Parathyroid adenoma (tissue), 2 donors: ENCODE measurements at regions not wholly inside any gene's neighbourhood (a gene's known extent, or its start where the extent isn't known, plus 50 kb on each side); places are given as distances from the start of the nearest gene placed in this dataset.

Experiments used
- H2AFZ ChIP-seq: fragments of 300-600 bp; sonication (generic); one replicate; pipeline ENCODE4 v1.7.0; 2017; ENCODE audit warnings: antibody characterized with exemption, mild to moderate bottlenecking
- H3K27ac ChIP-seq: fragments of 300-600 bp; sonication (generic); one replicate; pipeline ENCODE4 v1.7.0; 2017
- H3K27me3 ChIP-seq: fragments of 300-600 bp; sonication (generic); one replicate; pipeline ENCODE4 v1.7.0; 2017; ENCODE audit warnings: low read length; ENCODE audit not compliant: control insufficient read depth, insufficient read depth
- H3K36me3 ChIP-seq: fragments of 300-600 bp; sonication (generic); one replicate; pipeline ENCODE4 v1.7.0; 2017; ENCODE audit warnings: low read length; ENCODE audit not compliant: control insufficient read depth, insufficient read depth
- H3K4me1 ChIP-seq: fragments of 300-600 bp; sonication (generic); one replicate; pipeline ENCODE4 v1.7.0; 2017; ENCODE audit warnings: control low read depth
- H3K4me2 ChIP-seq: fragments of 300-600 bp; sonication (generic); one replicate; pipeline ENCODE4 v1.7.0; 2017; ENCODE audit warnings: low read length
- H3K4me3 ChIP-seq: fragments of 300-600 bp; sonication (generic); one replicate; pipeline ENCODE4 v1.7.0; 2017; ENCODE audit warnings: low read depth, low read length
- H3K79me2 ChIP-seq: fragments of 300-600 bp; sonication (generic); one replicate; pipeline ENCODE4 v1.7.0; 2017; ENCODE audit warnings: control low read depth
- H3K9ac ChIP-seq: fragments of 300-600 bp; sonication (generic); one replicate; pipeline ENCODE4 v1.7.0; 2017; ENCODE audit warnings: mild to moderate bottlenecking
- H3K9me3 ChIP-seq: fragments of 300-600 bp; sonication (generic); one replicate; pipeline ENCODE4 v1.7.0; 2017; ENCODE audit warnings: low read length; ENCODE audit not compliant: control insufficient read depth
- CTCF ChIP-seq: fragments of 300-600 bp; sonication (generic); IDR thresholded peaks from one replicate; pipeline ENCODE4 v1.7.0; 2017; ENCODE audit warnings: antibody characterized with exemption, mild to moderate bottlenecking
- donor health status: primary hyperparathyroidism.

GRCh38 chr13:50448535-50448998 lies 394.9 kb downstream of the DLEU7 start:
- Histone ChIP-seq H3K4me2 (peak overlapping the region; percentile 32), H3K9me3 (no peaks in the 10 kb centered on the region), H3K4me3 (no peak overlapping the region), H3K79me2 (no peaks in the 10 kb centered on the region), H3K27me3 (no peaks in the 10 kb centered on the region), H3K4me1 (no peaks in the 10 kb centered on the region), H2AFZ (no peak overlapping the region), H3K27ac (no peak overlapping the region), H3K36me3 (no peaks in the 10 kb centered on the region), H3K9ac (no peak overlapping the region)
- no peak for TF ChIP-seq CTCF

DNA sequence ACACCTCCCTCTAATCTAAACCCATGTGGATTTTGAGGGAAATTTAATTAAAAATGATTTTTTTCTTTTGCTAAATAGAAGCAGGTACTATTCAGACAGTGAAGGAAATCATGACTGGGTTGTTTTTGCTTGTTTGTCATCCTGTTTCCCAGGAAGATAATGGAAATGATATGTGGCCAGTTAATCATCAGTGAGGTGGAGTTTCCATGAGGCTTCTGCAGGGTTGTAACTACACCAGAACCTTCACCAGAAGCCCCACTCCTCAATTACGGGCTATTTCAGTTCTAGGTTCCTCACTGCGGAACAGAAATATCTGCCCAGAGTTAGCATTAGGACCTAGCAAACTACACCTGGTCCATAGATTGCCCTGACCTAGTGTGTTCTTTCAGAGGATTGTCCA lies 394.0 kb downstream of the DLEU7 start:
- Histone ChIP-seq H3K27me3 (no peaks in the 10 kb centered on the region), H3K79me2 (no peaks in the 10 kb centered on the region), H3K9ac (no peak overlapping the region), H3K4me3 (no peak overlapping the region), H2AFZ (no peak overlapping the region), H3K27ac (no peak overlapping the region), H3K36me3 (no peaks in the 10 kb centered on the region), H3K4me1 (no peaks in the 10 kb centered on the region), H3K4me2 (no peak overlapping the region), H3K9me3 (no peaks in the 10 kb centered on the region)
- no peak for TF ChIP-seq CTCF

- Histone ChIP-seq H3K4me3 (no peak overlapping the region), H3K27me3 (no peaks in the 10 kb centered on the region), H3K4me1 (no peaks in the 10 kb centered on the region), H3K4me2 (no peak overlapping the region), H2AFZ (no peak overlapping the region), H3K36me3 (no peaks in the 10 kb centered on the region), H3K79me2 (no peaks in the 10 kb centered on the region), H3K9ac (no peak overlapping the region), H3K9me3 (no peaks in the 10 kb centered on the region), H3K27ac (no peak overlapping the region)
- no peak for TF ChIP-seq CTCF
Observed at GRCh38 chr13:50450279-50450678, 393.2 kb downstream of the DLEU7 start.

DNA sequence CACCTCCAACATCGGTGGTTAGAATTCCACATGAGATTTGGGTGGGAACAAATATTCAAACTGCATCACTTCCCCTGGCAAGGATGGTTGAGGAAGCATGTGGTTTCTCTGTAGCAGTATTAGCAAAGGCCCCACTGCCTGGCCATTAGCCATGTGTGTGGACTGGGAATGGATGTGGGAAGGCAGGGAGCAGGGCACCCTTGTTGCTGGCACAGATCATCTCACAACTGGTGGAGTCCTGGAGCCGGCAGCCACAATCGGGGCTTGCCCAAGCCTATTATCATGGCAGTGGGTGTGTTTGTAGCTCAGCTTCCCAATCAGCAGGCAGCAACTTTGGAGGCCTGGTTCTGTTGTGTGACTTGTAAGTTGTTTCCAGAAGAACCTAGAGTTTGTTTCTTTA lies 391.9 kb downstream of the DLEU7 start:
- Histone ChIP-seq H3K4me1 (no peaks in the 10 kb centered on the region), H3K9ac (no peak overlapping the region), H3K4me3 (no peak overlapping the region), H3K27me3 (no peaks in the 10 kb centered on the region), H3K36me3 (no peaks in the 10 kb centered on the region), H3K27ac (no peak overlapping the region), H3K9me3 (no peaks in the 10 kb centered on the region), H3K4me2 (no peak overlapping the region), H3K79me2 (no peaks in the 10 kb centered on the region), H2AFZ (no peak overlapping the region)
- no peak for TF ChIP-seq CTCF

DNA sequence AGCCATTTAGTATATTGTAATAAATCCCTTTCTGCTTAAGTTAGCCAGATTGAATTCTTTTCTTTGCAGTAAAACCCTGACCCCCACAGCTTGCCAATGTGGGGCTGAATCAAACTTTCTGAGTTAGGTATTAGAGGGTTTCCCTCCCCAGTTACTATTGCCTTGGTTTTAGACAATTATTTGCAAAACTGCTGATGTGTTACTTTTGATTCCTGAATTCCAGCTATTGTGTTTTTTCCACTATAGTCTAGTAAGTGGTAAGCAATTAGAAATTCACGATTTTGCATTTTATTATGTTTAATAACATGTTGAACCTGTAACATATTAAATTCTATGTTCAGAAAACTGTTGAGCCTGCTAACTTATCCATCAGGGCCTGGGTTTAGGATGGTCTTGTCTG lies 391.5 kb downstream of the DLEU7 start:
- Histone ChIP-seq H3K4me2 (no peak overlapping the region), H3K27me3 (no peaks in the 10 kb centered on the region), H2AFZ (no peak overlapping the region), H3K4me1 (no peaks in the 10 kb centered on the region), H3K36me3 (no peaks in the 10 kb centered on the region), H3K27ac (no peak overlapping the region), H3K9me3 (no peaks in the 10 kb centered on the region), H3K79me2 (no peaks in the 10 kb centered on the region), H3K9ac (no peak overlapping the region), H3K4me3 (no peak overlapping the region)
- no peak for TF ChIP-seq CTCF
